ENCODE measurements at regions not wholly inside any gene's neighbourhood (a gene's known extent, or its start where the extent isn't known, plus 50 kb on each side); places are given as distances from the start of the nearest gene placed in this dataset.

DNA sequence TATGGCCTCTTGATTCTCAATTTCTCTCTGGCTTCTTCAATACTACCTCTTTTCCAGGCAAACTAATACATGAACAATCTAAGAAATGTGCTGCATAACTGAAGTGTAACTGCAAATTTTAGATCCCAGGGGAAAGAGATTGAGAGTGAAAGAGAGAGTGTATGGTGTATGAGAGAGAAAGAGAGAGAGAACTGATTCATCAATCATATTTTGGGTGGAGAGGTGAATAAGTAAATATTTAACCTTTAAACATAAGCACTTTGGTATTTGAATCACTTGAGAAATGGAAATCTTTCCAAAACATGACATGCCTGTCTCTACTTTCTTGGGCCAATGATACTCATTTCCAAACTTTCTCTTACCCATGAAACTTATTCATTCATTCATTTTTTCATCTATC is 147.2 kb upstream of the DIPK2B start:
- no peak for TF ChIP-seq CTCF (IDR thresholded peaks at IDR 0.05; ENCODE audit: extremely low read depth in 1 of 2, insufficient read depth in 1 of 2, low read depth in 1 of 2, low read length in 2 of 2)
- no peak for TF ChIP-seq MAX (IDR thresholded peaks at IDR 0.05; ENCODE audit: insufficient read depth, insufficient read length)
- no peak for TF ChIP-seq POLR2AphosphoS5 (IDR thresholded peaks at IDR 0.05; ENCODE audit: insufficient read depth, low read depth, low read length)
- no peak for TF ChIP-seq POLR2A (IDR thresholded peaks at IDR 0.05; ENCODE audit: low read depth, low read length)
- TF ChIP-seq EZH2 (IDR thresholded peaks at IDR 0.05; ENCODE audit: borderline replicate concordance, low read depth, low read length, severe bottlenecking) = no peak
